Frontal cortex (tissue), 3 donors: ENCODE measurements at regions not wholly inside any gene's neighbourhood (a gene's known extent, or its start where the extent isn't known, plus 50 kb on each side); places are given as distances from the start of the nearest gene placed in this dataset.

Experiments used
- DNase-seq, 2 donors: peaks; one replicate each; pipeline ENCODE4 v3.0.0; 2012; ENCODE audit warnings: low spot score in 2 of 2
- FAIRE-seq: peaks from 2 replicates; lab custom pipeline; 2012; peaks lifted over from hg19 to GRCh38; lab: Jason Lieb, UNC
- donor health status: control.
- donor health status: control.
- donor health status: control.

GRCh38 chr2:15700599-15701340 lies 109.1 kb downstream of the DDX1 start:
- no peak for DNase-seq
- no peak for FAIRE-seq

- DNase-seq (no peak), FAIRE-seq (no peak)
Measured at GRCh38 chr2:15701341-15701907, 109.8 kb downstream of the DDX1 start.

GRCh38 chr2:15701991-15702390 lies 110.3 kb downstream of the DDX1 start:
- FAIRE-seq (no peak), DNase-seq (no peak)

GRCh38 chr2:15702452-15702851 lies 110.8 kb downstream of the DDX1 start:
- FAIRE-seq (no peak), DNase-seq (no peak)

- FAIRE-seq (no peak), DNase-seq (no peak)
Measured at GRCh38 chr2:15703365-15703869, 111.7 kb downstream of the DDX1 start.

GRCh38 chr2:15704086-15704787 lies 112.6 kb downstream of the DDX1 start:
- FAIRE-seq (no peak), DNase-seq (no peak)

- FAIRE-seq: no peak
- DNase-seq: no peak
Measured at GRCh38 chr2:15704788-15705115, 113.1 kb downstream of the DDX1 start.

- DNase-seq: no peak
- FAIRE-seq: no peak
Measured at GRCh38 chr2:15705310-15705709, 113.6 kb downstream of the DDX1 start.

GRCh38 chr2:15705839-15706386 lies 114.2 kb downstream of the DDX1 start:
- DNase-seq: no peak
- FAIRE-seq: no peak

- DNase-seq (no peak), FAIRE-seq (no peak)
Measured at GRCh38 chr2:15706424-15706823, 114.8 kb downstream of the DDX1 start.

GRCh38 chr2:15706986-15707632 lies 115.4 kb downstream of the DDX1 start:
- no peak for DNase-seq
- FAIRE-seq: no peak

- DNase-seq (no peak), FAIRE-seq (no peak)
Measured at GRCh38 chr2:15708161-15708560, 116.5 kb downstream of the DDX1 start.

- no peak for FAIRE-seq
- DNase-seq: no peak
Measured at GRCh38 chr2:15708865-15709820, 117.5 kb downstream of the DDX1 start.

- no peak for DNase-seq
- FAIRE-seq: no peak
Measured at GRCh38 chr2:15711126-15711860, 119.6 kb downstream of the DDX1 start.

- FAIRE-seq (no peak), DNase-seq (no peak)
Measured at GRCh38 chr2:15712551-15713342, 121.1 kb downstream of the DDX1 start.

- no peak for FAIRE-seq
Measured at GRCh38 chr2:15713475-15713874, 121.8 kb downstream of the DDX1 start.

GRCh38 chr2:15714002-15714401 lies 122.3 kb downstream of the DDX1 start:
- no peak for DNase-seq
- FAIRE-seq: no peak

More at GRCh38 chr2:15713475-15713874, 121.8 kb downstream of the DDX1 start:
- DNase-seq: no peak

- DNase-seq (no peak), FAIRE-seq (no peak)
Measured at GRCh38 chr2:15714609-15715008, 122.9 kb downstream of the DDX1 start.
